Ishikawa (cell line): ENCODE measurements at regions not wholly inside any gene's neighbourhood (a gene's known extent, or its start where the extent isn't known, plus 50 kb on each side); places are given as distances from the start of the nearest gene placed in this dataset.

Experiments used
- CEBPB ChIP-seq: IDR thresholded peaks from 2 replicates; pipeline ENCODE4 v1.6.1; 2012
- CREB1 ChIP-seq: IDR thresholded peaks from 2 replicates; pipeline ENCODE4 v1.6.1; 2012; ENCODE audit warnings: low read depth
- EGR1 ChIP-seq: IDR thresholded peaks from 2 replicates; pipeline ENCODE4 v1.6.1; 2012
- EP300 ChIP-seq: IDR thresholded peaks from 2 replicates; pipeline ENCODE4 v1.6.1; 2012; ENCODE audit warnings: borderline replicate concordance
- FOXM1 ChIP-seq: IDR thresholded peaks from 2 replicates; pipeline ENCODE4 v1.6.1; 2012; ENCODE audit warnings: low read depth, borderline replicate concordance
- MAX ChIP-seq: IDR thresholded peaks from 2 replicates; pipeline ENCODE4 v1.6.1; 2012
- NFIC ChIP-seq: IDR thresholded peaks from 2 replicates; pipeline ENCODE4 v1.6.1; 2012
- RAD21 ChIP-seq: IDR thresholded peaks from 2 replicates; pipeline ENCODE4 v1.6.1; 2012; ENCODE audit warnings: low read depth
- REST ChIP-seq: IDR thresholded peaks from 2 replicates; pipeline ENCODE4 v1.6.1; 2012; ENCODE audit warnings: low read depth, mild to moderate bottlenecking
- TAF1 ChIP-seq: IDR thresholded peaks from 2 replicates; pipeline ENCODE4 v1.6.1; 2012; ENCODE audit warnings: low read depth, mild to moderate bottlenecking
- TCF12 ChIP-seq: IDR thresholded peaks from 2 replicates; pipeline ENCODE4 v1.6.1; 2012; ENCODE audit warnings: low read depth
- TEAD4 ChIP-seq: IDR thresholded peaks from 2 replicates; pipeline ENCODE4 v1.6.1; 2012
- USF1 ChIP-seq: IDR thresholded peaks from 2 replicates; pipeline ENCODE4 v1.6.1; 2012
- YY1 ChIP-seq: IDR thresholded peaks from 2 replicates; pipeline ENCODE4 v1.6.1; 2012; ENCODE audit warnings: low read depth
- ZBTB7A ChIP-seq: IDR thresholded peaks from 2 replicates; pipeline ENCODE4 v1.6.1; 2012; ENCODE audit warnings: low read depth

- no peak for TF ChIP-seq FOXM1
- TF ChIP-seq CREB1: no peak
- no peak for TF ChIP-seq MAX
- no peak for TF ChIP-seq TEAD4
- no peak for TF ChIP-seq EGR1
- no peak for TF ChIP-seq TCF12
- no peak for TF ChIP-seq RAD21
- no peak for TF ChIP-seq TAF1
- no peak for TF ChIP-seq YY1
- TF ChIP-seq EP300: no peak
These were observed 362.4 kb upstream of the ZNF32 start for GRCh38 chr10:44010873-44011602.

- TF ChIP-seq TCF12: no peak
- no peak for TF ChIP-seq NFIC
- TF ChIP-seq EP300: no peak
- no peak for TF ChIP-seq ZBTB7A
- no peak for TF ChIP-seq CEBPB
- no peak for TF ChIP-seq EGR1
- TF ChIP-seq USF1: no peak
- no peak for TF ChIP-seq CREB1
- no peak for TF ChIP-seq TAF1
- no peak for TF ChIP-seq FOXM1
- TF ChIP-seq YY1: no peak
- no peak for TF ChIP-seq RAD21
- TF ChIP-seq REST: no peak
- no peak for TF ChIP-seq TEAD4
- no peak for TF ChIP-seq MAX
These were observed 361.4 kb upstream of the ZNF32 start for GRCh38 chr10:44009891-44010632.

- TF ChIP-seq TCF12 (no peak), FOXM1 (no peak)
These were observed 360.4 kb upstream of the ZNF32 start for GRCh38 chr10:44008917-44009709.

GRCh38 chr10:44008270-44008916, 359.7 kb upstream of the ZNF32 start:
- TF ChIP-seq YY1 (no peak), CEBPB (no peak), TAF1 (no peak)

- TF ChIP-seq RAD21: no peak
- TF ChIP-seq MAX: no peak
- TF ChIP-seq YY1: no peak
- no peak for TF ChIP-seq EP300
- TF ChIP-seq REST: no peak
- no peak for TF ChIP-seq TAF1
- no peak for TF ChIP-seq CEBPB
- TF ChIP-seq NFIC: no peak
- TF ChIP-seq ZBTB7A: no peak
- no peak for TF ChIP-seq TCF12
- no peak for TF ChIP-seq TEAD4
- no peak for TF ChIP-seq FOXM1
- no peak for TF ChIP-seq EGR1
- TF ChIP-seq CREB1: no peak
- TF ChIP-seq USF1: no peak
These were observed 358.1 kb upstream of the ZNF32 start for GRCh38 chr10:44006771-44007170.
